ENCODE measurements at regions not wholly inside any gene's neighbourhood (a gene's known extent, or its start where the extent isn't known, plus 50 kb on each side); places are given as distances from the start of the nearest gene placed in this dataset.

DNA sequence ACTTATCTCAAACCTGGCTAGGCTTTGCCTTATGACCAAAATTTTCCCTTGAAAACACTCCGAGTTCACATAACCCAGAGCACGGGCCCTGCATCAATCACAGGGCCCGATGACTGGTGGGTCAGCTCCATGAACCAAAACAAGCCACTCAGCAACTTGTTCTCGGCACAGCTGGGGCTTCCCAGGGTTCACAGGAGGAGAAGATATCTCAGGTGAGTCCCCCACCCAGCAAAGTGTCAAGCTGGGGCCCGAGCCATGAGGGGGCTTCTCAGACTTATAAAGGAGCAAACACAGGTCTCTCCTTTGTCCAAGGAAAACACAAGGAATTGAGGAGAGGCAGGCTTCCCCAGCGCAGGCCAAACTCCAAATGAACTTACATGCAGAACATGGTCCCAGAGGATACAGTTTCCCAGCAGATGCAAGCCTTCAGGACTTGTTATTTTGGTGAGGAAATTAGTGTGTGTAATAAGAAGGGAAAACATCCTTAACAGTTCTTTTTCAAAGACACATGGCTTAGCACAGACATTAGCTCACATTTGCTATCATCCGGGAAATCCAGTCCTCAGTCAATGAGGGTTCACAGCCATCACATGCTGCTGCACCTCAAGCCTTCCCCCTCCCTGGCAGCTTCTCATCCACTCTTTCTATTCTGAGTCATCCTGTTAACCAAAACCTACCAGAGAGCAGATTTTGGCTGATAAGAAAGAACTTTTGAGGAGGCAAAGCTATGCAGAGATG lies 98.1 kb upstream of the NFIA start:
- DNase-seq, result no peak

DNA sequence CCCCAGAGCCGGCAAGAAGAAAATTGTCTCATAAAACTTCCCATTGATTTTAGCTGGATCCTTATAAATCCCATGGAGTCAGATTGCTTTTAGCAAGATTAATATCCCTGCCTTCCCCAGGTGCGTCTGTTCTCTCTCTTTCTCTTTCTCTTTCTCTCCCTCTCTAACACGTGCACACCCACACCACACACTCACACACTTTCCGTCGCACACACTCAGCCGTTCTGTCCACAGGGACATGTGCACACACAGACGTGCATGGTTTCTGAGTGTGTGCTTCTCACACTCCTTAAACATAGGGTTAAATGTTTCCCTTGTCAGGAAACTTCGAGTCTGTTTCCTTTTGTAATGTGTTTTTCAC lies 98.7 kb upstream of the NFIA start:
- DNase-seq, result no peak

DNA sequence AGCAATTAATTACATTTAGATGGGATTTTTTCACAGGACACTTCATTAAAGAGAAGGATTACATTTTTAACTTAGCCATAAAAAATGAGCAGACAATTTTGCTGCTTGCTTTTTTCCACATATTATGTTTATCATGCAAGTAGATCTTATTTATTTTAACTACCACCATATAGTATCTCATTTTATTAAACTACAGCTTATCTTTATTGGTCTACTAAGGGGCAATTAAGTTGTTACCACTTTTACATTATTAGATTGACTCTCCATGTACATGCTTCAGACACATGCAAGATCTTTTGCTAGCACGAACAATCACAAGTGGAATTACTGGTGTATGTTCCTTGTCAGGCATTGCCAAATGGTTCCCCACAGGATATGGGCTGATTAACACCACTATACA lies 99.8 kb upstream of the NFIA start:
- no peak for DNase-seq

DNA sequence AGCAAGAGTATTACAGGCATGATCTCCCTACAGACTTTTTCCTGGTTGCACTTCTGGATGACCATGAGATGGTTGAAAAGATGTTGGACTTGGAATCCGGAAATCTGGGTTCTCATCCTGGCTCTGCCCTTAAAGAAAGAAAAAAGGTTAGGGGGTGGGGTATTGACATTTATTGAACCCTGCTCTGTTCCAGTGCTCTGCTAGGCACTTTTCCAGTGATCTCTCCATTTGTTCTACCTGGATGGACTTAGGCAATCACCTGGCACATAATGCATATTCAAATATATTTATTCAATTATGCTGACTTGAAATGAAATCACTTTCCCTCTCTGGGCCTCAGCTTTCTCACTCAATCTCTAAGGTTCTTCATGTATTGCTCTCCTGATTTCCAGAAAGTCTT lies 101.0 kb upstream of the NFIA start:
- no peak for DNase-seq

DNA sequence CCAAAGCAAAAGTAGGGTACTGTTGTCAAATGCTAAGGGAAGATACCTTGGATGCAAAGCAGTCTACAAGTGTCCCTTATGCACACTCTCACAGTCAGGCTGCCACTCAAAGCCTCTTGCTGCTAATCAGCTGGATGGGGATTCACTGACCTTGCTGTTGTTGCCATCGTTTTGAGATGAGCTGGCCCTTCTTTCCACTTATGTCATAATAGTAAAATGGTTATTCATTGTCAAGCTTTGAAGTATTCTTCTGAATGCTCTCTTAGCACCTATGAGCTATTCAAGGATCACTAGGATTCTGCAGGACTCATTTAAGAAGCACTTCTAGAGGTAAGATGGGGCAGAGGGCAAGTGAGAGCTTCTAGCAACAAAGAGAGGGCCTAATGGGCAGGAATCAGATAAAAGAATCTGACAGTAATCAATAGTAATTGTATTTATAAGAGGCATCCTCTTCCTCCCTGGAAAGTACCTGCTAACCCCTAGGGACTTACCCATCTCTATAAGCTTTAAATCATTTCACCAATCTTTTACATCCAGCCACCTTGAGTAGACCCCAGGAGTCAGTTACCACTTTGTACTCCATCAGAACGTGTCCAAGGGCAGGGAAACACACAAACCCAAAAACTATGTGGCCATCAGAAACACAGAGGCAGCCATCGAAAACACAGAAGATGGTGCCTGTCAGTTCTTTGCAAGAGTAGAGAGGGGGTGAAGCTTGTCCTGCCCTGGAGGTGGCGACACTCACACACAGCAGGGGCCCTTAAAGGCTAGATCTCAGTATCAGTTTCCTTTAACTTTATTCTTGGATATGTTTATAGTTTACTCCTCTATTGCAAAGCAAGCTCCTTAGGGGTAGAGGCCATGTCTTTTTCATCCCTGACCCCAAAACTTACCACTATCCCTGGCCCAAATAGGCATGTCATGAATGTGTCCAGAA lies 103.7 kb upstream of the NFIA start:
- DNase-seq, result peak; percentile 7

DNA sequence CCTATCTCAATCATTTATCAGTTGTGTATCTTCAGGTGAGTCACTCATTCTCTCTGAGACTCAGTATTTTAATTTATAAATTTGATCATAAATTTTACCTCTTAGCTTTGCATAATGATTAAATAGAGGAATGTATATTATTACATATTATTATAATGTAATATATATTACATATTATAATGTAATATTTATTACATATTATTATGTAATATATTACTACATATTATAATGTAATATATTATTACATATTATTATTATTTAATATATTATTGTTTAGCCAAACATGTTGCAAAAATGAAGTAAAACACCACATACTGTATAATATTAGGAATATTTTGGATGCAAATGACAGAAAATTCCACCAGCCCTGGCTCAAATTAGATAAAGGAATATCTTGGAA lies 104.7 kb upstream of the NFIA start:
- no peak for DNase-seq

DNA sequence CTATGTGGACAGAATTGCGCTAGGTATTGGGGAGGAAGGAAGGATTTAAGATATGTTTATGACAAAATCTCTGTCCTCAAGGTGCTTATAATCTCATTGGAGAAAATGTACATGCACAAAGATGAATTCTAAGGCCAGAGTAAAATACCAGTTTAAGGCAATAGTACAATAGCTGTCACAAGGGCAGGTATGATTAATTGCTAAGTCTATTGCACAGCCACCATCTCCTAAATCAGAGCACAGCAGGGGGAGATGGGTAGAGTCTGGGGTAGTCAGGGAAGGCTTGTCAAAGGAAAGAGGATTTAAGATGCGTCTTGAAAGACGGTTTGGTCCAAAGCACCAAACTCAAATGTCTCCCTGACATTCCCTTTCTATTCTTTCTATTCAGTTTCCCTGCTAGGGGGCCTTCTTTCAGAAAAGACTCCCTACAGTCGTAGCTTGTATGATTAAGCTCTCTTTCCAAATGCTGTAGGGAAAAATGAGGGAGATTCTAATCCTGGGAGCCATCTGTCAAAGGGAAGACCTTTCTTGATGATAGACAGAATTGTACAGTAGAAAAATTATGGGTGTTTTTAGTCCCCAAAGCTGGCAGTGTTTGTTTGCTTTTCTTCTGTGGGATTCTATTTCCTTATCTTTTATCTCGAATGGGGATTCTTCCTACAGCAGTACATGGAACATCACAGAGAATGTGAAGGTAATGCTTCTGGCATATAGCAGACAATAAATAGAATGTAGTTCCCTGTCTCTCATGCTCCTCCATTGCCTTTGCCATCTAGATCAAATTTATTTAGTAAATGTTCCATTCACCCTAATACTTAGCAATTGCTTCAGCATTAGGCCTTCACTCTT lies 107.6 kb upstream of the NFIA start:
- DNase-seq, result no peak

DNA sequence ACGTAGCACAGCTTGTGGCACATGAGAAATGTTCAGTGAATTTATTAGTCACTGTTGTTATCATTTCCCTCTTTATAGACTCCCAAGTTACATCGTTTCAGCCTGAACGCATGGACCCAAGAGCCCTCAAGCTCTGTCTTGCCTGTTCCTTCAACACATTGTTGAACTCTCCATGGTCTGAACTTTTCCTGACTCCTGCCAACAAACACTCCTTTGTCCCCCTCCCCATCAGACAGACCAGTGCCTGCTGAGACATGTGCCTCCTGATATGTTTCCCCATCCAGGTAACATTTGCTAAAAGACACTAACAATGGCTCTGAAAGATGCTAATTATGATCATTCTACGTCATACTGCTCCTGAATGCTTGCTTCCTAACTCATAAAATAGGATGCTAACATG lies 108.7 kb upstream of the NFIA start:
- DNase-seq, result no peak

DNA sequence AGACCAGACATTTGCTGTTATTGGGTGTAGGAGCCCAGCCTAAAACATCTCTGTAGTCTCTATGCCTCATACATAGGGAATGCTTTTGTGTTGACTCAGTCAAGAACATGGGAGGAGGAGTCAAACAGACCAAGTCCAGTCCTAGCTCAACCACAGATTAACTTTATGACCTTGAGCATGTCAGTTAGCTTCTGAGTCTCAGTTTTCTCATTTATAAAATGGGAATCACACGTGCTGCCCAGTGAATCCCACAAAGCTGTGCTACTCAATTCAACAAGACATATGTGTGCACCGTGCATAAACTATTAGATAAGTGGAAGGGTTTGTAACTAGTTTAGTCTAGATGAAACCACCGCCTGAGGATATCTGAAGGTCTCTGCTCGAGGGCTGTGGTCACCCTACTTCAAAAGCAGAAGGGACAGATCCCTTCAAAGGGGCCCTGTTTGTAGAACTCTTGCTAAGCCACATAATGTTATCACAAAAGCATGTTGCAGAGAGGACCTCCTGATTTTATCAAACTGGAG lies 109.5 kb upstream of the NFIA start:
- no peak for DNase-seq

DNA sequence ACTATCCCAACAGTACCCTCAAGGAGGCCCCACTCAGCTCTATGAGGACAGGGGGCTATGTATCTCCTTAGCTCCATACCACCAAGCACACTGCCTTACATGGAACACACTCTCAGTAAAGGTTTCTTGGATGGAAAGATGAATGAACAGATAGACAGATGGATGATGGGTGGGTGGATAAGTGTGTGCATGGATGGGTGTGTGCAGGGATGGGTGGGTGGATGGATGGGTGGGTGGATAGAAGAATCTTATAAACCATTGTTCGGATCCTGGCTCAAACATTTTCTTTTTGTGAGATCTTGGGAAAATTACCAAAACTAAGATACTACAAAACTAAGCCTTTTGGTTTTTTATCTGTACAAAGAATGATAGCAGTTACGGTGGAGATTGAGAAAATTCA lies 111.0 kb upstream of the NFIA start:
- DNase-seq, result no peak

DNA sequence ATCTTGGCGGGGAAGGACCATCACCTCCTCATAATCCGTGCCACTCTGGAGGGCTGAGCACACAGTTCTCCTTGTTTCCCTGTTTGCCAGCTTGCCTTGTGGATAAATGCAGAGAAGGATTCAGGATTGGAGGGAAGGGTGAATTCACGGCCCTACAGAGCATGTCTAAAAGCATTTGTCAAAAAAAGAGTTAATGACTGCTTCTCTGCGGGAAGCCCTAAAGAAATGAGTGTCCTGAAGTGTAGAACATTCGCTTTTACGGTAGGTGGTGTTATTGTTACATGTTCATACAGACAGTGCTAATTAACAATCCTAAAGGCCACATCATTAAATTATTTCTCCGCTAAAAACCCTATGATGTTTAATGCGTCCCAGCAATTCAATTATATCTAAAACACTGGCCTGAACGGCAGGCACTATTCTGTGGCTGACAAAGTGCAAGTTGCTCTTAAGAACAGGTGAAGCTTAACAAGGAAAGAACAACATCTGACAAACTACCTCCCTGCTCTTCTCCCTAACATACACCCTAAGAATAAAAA lies 112.3 kb upstream of the NFIA start:
- DNase-seq, result no peak

DNA sequence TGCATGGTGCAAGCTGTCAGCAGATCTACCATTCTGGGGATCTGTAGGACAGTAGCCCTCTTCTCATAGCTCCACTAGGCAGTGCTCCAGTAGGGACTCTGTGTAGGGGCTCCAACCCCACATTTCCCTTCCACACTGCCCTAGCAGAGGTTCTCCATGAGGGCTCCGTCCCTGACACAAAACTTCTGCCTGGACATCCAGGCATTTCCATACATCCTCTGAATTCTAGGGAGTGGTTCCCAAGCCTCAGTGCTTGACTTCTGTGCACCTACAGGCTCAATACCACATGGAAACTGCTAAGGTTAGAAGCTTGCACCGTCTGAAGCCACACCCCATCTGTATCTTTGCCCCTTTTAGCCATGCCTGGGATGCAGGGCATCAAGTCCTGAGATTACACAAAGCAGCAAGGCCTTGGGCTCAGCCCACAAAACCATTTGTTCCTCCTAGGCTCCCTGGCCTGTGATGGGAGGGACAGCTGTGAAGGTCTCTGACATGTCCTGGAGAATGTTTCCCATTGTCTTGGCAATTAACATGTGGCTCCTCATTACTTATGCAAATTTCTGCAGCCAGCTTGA lies 117.0 kb upstream of the NFIA start:
- DNase-seq, result no peak

DNA sequence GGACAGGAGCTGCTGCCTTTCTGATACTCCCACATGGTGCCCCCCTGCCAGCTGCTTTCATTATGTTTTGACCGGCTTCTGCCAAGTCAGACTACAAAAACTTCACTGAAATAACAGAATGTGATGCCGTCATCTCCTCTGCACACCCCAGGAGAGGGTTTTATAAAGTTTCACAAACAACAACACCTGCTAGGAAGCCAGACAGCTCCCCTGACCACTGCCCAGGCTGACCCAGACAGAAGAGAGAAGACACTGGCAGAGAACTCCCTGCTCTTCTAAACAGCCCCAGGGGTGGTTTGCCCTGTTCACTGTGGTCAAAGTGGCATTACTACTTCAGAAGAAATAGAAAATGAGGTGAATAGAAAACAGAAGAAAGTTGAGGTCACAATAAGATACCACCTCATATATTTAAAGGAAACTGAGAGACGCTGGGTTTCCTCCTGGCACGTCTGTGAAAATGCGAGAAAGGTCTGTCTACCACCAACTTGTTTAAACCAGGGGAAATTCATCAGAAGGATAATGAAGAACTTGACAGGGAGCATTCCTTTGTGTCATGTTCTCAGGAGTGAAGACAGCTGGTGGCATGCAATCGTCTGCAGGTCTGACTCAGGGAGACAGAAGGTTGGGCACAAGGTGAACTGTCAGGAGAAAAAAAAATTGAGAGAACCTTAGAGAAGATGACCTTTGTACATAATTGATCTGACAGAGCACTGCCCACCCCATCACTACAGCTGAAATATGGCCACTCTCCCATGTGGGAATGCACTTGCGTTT lies 119.0 kb upstream of the NFIA start:
- DNase-seq, result no peak

DNA sequence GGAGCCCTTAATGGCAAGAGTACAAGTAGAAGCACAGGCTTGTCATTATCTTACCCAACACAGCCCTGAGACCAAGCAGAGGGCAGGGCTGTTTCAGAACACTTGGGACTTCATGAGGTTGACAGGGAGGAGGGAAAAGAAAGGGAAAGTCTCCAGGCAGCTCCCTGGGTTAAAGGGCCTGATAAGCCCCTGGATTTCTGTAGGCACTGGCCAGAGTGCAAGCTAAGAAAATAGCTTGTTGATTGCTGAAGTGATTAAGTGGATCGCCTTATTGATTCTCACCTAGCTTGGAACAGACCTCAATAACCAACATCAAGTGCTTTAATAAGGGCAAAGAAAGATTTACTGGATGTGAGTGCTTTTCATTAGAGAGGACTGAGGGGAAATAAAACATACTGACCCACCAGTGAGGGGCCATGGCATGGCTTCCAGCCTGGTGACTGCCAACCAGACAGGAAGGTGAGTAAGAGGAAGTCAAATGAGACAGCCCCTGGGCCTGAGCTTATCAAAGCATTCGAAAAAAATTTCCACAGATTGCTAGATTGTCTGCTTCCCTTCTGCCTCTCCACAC lies 121.4 kb upstream of the NFIA start:
- DNase-seq, result no peak

DNA sequence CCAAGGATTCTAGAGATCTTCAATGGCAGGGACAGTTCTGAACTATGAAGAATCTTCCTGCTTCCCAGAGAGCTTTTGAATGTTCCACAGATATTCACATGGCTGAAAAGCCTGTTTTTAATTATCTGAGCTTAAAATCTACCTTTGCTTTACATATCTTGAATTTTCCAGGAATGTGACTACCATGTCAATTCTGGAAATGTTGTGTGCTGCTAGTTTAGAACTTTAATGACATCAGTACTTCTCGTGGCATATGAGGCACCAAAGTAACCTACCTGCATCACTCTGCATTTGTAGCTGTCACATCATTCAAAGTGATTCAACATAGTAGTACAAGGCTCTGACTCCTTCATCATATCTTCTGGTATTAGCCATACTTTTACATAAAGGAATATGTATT lies 122.7 kb upstream of the NFIA start:
- DNase-seq, result no peak

DNA sequence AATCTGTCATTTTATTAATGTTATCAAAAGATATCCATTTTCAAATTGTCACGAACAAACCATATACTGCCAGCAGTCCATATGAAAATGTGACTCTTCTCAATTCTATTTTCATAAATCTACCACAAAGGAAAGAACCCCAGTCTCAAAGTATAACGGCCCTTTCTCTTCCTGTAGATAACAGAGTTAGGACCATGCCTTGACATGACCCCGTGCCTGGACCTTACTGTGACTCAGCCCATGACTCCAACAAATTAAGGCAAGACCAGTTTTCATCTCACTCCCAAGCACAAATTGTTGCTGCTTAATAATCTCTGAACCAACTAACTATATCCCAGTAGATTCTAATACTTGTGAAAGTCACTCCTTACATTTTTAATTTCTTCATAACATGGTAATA lies 124.4 kb upstream of the NFIA start:
- DNase-seq, result no peak

DNA sequence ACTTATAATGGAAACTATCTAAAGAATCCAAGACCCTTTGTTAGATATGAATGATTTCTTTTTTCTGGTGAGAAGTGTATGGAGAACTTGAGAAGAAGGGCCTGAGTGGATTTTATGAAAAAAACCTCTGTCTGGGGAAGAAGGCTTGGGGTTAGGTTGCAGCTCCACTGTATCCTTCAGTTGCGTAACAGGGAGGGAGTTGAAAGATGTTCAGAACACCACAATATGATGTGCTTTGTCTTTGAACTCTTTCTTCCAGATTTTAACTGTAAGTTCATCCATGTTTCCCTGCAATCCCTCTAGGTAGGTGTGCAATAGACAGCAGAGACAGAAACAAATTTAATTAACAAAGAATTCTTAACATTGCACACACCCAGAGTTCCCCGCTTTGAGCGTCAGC lies 125.8 kb upstream of the NFIA start:
- DNase-seq, result no peak

DNA sequence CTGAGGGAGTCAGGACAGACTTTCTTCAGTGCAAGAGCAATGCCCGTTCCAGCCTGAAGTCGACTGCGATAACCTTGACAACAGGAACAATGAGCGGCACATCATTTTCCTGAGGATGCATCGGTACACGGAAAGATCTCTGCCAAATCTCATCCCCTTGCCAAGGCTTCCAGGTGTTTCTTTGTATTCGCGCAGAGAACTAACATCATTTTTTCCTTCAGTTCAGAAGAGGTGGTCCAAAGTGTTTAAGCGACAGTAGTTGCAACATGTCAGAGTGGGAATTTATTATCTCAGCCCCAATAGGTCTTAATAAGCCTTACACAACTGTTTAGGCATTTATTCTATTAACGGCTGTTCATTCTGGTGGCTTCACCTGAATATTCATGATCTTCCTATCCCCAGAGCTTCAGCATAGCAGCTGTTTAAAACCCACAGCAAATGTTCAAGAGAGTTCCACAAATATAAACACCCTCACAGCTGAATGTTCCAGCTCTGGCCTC lies 129.7 kb upstream of the NFIA start:
- DNase-seq, result no peak

DNA sequence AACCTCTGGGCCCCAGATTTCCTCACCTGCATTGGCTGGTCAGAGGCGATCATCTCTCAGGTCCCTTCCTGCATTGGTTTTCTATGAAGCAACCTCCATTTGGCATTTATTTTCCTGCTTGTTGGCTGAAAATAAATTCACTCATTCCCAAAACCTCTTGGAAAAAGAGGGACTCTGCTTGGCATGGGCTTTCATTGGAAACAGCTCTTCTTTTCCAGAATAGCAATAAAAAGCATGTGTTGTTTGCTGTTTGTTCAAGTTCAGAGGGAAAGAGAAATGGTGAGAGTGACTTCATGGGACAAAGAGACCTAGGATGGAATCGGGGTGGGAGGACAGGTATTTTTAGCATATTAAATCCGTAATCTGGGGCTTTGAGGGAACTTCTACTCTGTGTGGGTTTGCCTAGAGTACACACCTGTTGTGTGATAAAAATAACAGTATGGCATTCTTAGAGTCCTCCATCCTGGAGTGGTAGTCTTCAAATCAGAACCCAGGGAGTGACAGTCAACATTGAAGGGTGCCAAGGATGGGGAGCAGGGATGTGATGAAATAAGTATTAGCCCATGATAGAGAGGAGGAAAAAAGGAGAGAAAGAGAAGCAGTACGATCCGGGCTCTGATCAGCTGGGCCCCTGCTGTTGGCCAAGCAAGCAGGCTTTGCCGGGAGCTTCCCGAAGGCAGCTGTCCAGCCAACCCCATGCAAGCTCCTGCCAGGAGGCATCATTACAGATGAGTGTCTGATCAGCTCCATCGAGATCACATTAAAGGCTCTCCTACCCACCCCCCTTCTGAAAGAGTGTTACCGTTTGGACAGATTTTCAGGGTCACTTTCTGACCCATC lies 131.9 kb upstream of the NFIA start:
- DNase-seq, result no peak

DNA sequence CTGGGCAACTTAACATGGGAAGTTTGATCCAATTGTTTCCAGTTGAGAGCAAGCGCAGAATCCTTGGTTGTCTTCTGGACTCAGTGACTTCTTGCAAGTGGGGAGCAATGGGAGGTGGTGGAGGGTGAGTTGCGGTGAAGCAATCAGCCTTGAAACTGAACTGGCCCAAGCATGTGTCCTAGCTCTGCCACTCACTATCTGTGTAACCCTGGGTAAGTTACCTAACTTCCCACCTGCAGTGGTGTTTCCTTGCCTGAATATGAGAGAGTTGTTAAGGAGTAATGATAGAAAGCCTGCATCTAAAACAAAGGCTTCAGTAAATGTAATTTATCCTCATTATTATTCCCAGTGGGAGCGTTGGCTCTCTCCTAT lies 132.5 kb upstream of the NFIA start:
- DNase-seq, result no peak

All from activated gamma-delta T cell treated with Interleukin-2 at 50 U/mL for 16 hours (primary cell).